ENCODE measurements at regions not wholly inside any gene's neighbourhood (a gene's known extent, or its start where the extent isn't known, plus 50 kb on each side); places are given as distances from the start of the nearest gene placed in this dataset.

DNA sequence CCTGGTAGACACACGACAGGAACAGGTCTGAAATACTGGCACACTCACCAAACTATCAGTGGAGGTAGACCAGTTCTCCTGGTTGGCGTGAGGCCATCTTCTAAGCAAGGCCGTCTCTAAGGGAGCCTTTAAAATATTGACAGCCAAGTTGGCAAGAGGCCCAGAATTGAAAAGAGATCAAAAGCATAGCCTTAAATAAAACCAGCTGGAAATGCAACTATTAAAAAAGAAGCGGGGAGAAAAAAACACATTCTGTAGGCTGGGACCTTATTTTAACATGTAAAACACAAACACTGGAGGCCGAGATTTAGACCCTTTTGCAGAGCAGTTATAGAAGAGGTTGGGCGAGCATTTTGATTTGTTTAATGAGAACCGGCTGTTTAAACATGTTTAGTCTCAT, 233.0 kb upstream of the CLNK start:
- Histone ChIP-seq H3K23me2 (ENCODE audit: low read depth, low read length) (no peaks in the 10 kb centered on the region), H2AFZ (ENCODE audit: low read length) (no peak overlapping the region), H4K5ac (ENCODE audit: insufficient read length, low read depth, low read length) (no peak overlapping the region), H3K27me3 (replicated peaks in 1 of 4; ENCODE audit: control insufficient read depth in 3 of 4, extremely low read depth in 1 of 4, insufficient read depth in 3 of 4, low read length in 3 of 4) (no peaks in the 10 kb centered on the region), H4K91ac (replicated peaks; ENCODE audit: insufficient read length, low read length) (no peak overlapping the region), H4K20me1 (replicated peaks in 1 of 2; ENCODE audit: control insufficient read depth in 1 of 2, insufficient read depth in 2 of 2, low read length in 2 of 2) (no peaks in the 10 kb centered on the region), H2AK5ac (ENCODE audit: low read depth, low read length) (no peak overlapping the region), H3K14ac (ENCODE audit: insufficient read length) (no peak overlapping the region), H3K23ac (ENCODE audit: insufficient read length) (no peak overlapping the region), H3K56ac (replicated peaks; ENCODE audit: insufficient read length, low read depth, low read length) (no peak overlapping the region), H3K36me3 (ENCODE audit: control insufficient read depth in 2 of 4, insufficient read depth in 4 of 4, low read length in 3 of 4) (no peaks in the 10 kb centered on the region), H2BK15ac (ENCODE audit: low read length) (no peak overlapping the region), H3K27ac (ENCODE audit: low read depth, low read length) (no peak overlapping the region), H2BK5ac (ENCODE audit: low read depth, low read length) (no peak overlapping the region), H3K9me3 (ENCODE audit: insufficient read depth in 2 of 2, low read depth in 1 of 2, low read length in 1 of 2) (no peaks in the 10 kb centered on the region), H2BK120ac (replicated peaks; ENCODE audit: low read depth, low read length) (no peak overlapping the region), H3K4me2 (ENCODE audit: insufficient read depth in 1 of 2, low read depth in 2 of 2, low read length in 2 of 2) (no peak overlapping the region), H2BK12ac (ENCODE audit: low read depth, low read length) (no peak overlapping the region), H3K79me2 (ENCODE audit: control insufficient read depth in 1 of 2, insufficient read depth in 2 of 2, low read length in 2 of 2) (no peaks in the 10 kb centered on the region), H3K79me1 (ENCODE audit: low read depth, low read length) (no peaks in the 10 kb centered on the region), H3K9ac (replicated peaks in 1 of 4; ENCODE audit: extremely low read depth in 1 of 4, low read depth in 3 of 4, low read length in 3 of 4) (no peak overlapping the region), H3K4ac (replicated peaks; ENCODE audit: insufficient read length, low read depth, low read length) (no peak overlapping the region), H3K18ac (ENCODE audit: extremely low read depth, low read length) (no peak overlapping the region), H2BK20ac (ENCODE audit: low read length) (no peak overlapping the region), H3K4me3 (ENCODE audit: extremely low read depth in 1 of 4, insufficient read depth in 2 of 4, low read depth in 3 of 4, low read length in 4 of 4) (no peak overlapping the region), H3K4me1 (replicated peaks in 1 of 4; ENCODE audit: control insufficient read depth in 3 of 4, insufficient read depth in 4 of 4, low read length in 3 of 4) (no peaks in the 10 kb centered on the region), H4K8ac (ENCODE audit: extremely low read depth, insufficient read depth, low read length) (no peak overlapping the region)
- DNase-seq (ENCODE audit: low read depth in 1 of 2, low spot score in 2 of 2): no peak
- no peak for FAIRE-seq
- ChIA-PET CTCF (ENCODE audit: partially characterized antibody) (no interaction called here), POLR2A (ENCODE audit: partially characterized antibody) (no interaction called here)
- TF ChIP-seq TCF12 (IDR thresholded peaks at IDR 0.05; ENCODE audit: low read depth, low read length) (no peak), KDM1A (IDR thresholded peaks at IDR 0.05; ENCODE audit: borderline replicate concordance, low read length) (no peak), RAD21 (IDR thresholded peaks at IDR 0.05 in 1 of 2, conservative IDR thresholded peaks at IDR 0.05 in 1 of 2; ENCODE audit: low read depth in 2 of 2, low read length in 2 of 2) (no peak), ATF3 (IDR thresholded peaks at IDR 0.05; ENCODE audit: insufficient read depth, low read depth, low read length) (no peak), SP4 (IDR thresholded peaks at IDR 0.05; ENCODE audit: low read length) (no peak)
- WGBS, 2 experiments (ENCODE audit: extremely low coverage in 1 of 2, insufficient coverage in 1 of 2, insufficient read length in 1 of 2, insufficient replicate concordance in 2 of 2, low coverage in 1 of 2, low lambda C conversion rate in 2 of 2, missing lambda C conversion rate in 1 of 2): 92% methylated on average over 7 of the region's 7 CpGs; no CpG with 5 or more reads in 1 of the 2 experiments

Data from H1 (cell line).